ENCODE measurements at regions not wholly inside any gene's neighbourhood (a gene's known extent, or its start where the extent isn't known, plus 50 kb on each side); places are given as distances from the start of the nearest gene placed in this dataset.

DNA sequence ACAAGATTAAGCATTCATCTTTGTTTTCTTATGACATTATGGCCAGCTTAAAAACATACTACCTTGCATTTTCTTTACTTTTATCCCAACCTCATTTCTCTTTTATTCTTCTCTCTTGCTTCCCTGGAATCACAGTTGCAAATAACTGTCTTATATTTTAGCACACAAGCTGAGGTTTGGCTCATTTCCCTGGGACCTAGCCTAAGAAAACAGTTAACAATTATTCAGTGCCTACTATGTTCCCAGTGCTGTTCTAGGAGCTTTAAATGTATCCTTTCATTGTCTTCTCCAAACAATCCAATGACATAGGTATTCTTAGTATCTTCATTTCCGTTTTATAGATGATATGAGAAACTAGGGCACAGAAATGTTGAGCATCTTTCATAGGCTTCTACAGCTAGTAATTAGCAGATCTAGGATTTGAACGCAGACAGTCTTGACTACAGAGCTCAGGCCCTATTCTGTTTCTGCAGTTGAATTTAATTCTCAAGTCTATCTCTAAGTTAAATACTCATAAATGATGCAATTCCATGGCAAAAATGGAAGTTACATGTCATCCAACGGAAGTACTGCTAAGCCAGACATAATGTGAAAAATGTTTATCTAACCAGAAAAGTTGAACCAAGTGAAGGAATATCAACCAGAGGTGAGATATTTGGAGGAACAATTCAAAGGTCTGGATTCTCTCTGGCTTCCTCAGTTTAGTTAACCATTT lies 52.3 kb upstream of the MTAP start:
- Histone ChIP-seq H3K4me3 (ENCODE audit: control insufficient read depth in 1 of 7, extremely low read depth in 1 of 7, insufficient read depth in 4 of 7, low read depth in 2 of 7, low read length in 6 of 7) (no peak overlapping the region), H3K9me3 (ENCODE audit: control extremely low read depth in 1 of 5, control insufficient read depth in 4 of 5, insufficient read depth in 2 of 5, low read depth in 1 of 5, low read length in 4 of 5) (no peaks in the 10 kb centered on the region), H3K27ac (ENCODE audit: insufficient read depth in 1 of 2, low read depth in 1 of 2, low read length in 2 of 2, poor library complexity in 1 of 2, severe bottlenecking in 2 of 2) (no peak overlapping the region), H3K27me3 (replicated peaks in 2 of 5; ENCODE audit: control insufficient read depth in 4 of 5, insufficient read depth in 5 of 5, low read length in 4 of 5) (no peaks in the 10 kb centered on the region), H3K4me1 (ENCODE audit: control extremely low read depth in 1 of 4, control insufficient read depth in 4 of 4, insufficient read depth in 4 of 4, low read length in 3 of 4) (no peaks in the 10 kb centered on the region), H3K36me3 (ENCODE audit: control insufficient read depth in 4 of 4, insufficient read depth in 4 of 4, low read length in 3 of 4) (no peaks in the 10 kb centered on the region)
- DNase-seq, result no peak
- ChIA-PET POLR2A (no interaction called here), CTCF (no interaction called here)
- 100% methylated on average over 2 of the region's 3 CpGs for WGBS (ENCODE audit: insufficient coverage)

DNA sequence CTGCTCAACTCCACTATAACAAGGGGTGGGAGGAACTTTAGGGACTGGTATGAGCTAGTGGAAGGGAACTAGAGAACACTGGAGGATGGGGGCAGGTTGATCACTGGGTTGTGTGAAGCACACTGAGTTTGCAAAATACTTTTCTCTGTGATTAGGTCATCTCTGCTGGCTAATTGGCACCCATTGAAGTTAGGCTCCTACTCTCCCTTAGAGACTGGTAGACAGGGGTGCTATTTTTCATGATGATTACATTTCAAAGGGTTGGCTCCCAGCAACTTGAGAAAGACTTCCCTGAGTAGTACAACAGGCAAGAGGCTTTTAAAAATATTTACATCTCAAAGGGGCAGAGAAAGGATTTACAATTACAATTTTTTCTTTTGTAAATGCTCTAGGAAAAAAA lies 50.4 kb upstream of the MTAP start:
- Histone ChIP-seq H3K4me3 (ENCODE audit: control insufficient read depth in 1 of 7, extremely low read depth in 1 of 7, insufficient read depth in 4 of 7, low read depth in 2 of 7, low read length in 6 of 7) (no peak overlapping the region), H3K27me3 (replicated peaks in 2 of 5; ENCODE audit: control insufficient read depth in 4 of 5, insufficient read depth in 5 of 5, low read length in 4 of 5) (peaks cover 0 to under 1% (median 0%) of the 10 kb centered on the region in 5 experiments), H3K4me1 (ENCODE audit: control extremely low read depth in 1 of 4, control insufficient read depth in 4 of 4, insufficient read depth in 4 of 4, low read length in 3 of 4) (no peaks in the 10 kb centered on the region), H3K27ac (ENCODE audit: insufficient read depth in 1 of 2, low read depth in 1 of 2, low read length in 2 of 2, poor library complexity in 1 of 2, severe bottlenecking in 2 of 2) (no peak overlapping the region), H3K9me3 (ENCODE audit: control extremely low read depth in 1 of 5, control insufficient read depth in 4 of 5, insufficient read depth in 2 of 5, low read depth in 1 of 5, low read length in 4 of 5) (no peaks in the 10 kb centered on the region), H3K36me3 (ENCODE audit: control insufficient read depth in 4 of 4, insufficient read depth in 4 of 4, low read length in 3 of 4) (no peaks in the 10 kb centered on the region)
- CTCF ChIA-PET, result interaction anchor here (1.0 kb wide), 1 partner anchor 11 kb away, joined by 3 read pairs; no protein-coding TSS in a partner anchor
- DNase-seq, result no peak
- POLR2A ChIA-PET, result no interaction called here

All from common myeloid progenitor, CD34-positive (primary cell).